ENCODE measurements at regions not wholly inside any gene's neighbourhood (a gene's known extent, or its start where the extent isn't known, plus 50 kb on each side); places are given as distances from the start of the nearest gene placed in this dataset.
"Not testable (repeated sequence)": the region's sequence is repeated elsewhere in the genome, so short reads cannot be mapped to it uniquely, and the experiment has no call there.

DNA sequence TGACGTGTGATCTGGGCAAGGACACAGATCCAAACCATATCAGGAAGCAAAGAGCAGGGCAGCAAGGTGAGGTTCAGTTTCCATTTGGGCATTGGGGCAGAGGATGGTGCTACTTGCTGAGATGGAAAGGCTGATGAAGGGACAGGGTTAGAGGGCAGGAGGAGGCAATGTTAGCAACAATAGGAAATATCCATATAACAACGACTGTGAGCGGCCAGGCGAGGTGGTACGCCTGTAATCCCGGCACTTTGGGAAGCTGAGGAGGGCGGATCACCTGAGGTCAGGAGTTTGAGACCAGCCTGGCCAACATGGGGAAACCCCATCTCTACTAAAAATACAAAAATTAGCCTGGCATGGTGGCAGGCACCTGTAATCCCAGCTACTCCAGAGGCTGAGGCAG, 144.5 kb downstream of the IRX5 start:
- TF ChIP-seq, protein P1, sequence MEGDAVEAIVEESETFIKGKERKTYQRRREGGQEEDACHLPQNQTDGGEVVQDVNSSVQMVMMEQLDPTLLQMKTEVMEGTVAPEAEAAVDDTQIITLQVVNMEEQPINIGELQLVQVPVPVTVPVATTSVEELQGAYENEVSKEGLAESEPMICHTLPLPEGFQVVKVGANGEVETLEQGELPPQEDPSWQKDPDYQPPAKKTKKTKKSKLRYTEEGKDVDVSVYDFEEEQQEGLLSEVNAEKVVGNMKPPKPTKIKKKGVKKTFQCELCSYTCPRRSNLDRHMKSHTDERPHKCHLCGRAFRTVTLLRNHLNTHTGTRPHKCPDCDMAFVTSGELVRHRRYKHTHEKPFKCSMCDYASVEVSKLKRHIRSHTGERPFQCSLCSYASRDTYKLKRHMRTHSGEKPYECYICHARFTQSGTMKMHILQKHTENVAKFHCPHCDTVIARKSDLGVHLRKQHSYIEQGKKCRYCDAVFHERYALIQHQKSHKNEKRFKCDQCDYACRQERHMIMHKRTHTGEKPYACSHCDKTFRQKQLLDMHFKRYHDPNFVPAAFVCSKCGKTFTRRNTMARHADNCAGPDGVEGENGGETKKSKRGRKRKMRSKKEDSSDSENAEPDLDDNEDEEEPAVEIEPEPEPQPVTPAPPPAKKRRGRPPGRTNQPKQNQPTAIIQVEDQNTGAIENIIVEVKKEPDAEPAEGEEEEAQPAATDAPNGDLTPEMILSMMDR (IDR thresholded peaks at IDR 0.05 in 2 of 3, conservative IDR thresholded peaks at IDR 0.05 in 1 of 3; ENCODE audit: insufficient read depth in 2 of 3, low read depth in 1 of 3, low read length in 3 of 3), result not testable (repeated sequence)
- TF ChIP-seq U2AF2 (optimal IDR thresholded peaks at IDR 0.05; ENCODE audit: low read depth, low read length); SMARCC2 (IDR thresholded peaks at IDR 0.05; ENCODE audit: low read depth); HDAC6 (IDR thresholded peaks at IDR 0.05; ENCODE audit: low read depth, low read length); ZNF274 (IDR thresholded peaks at IDR 0.05; ENCODE audit: borderline replicate concordance, low read depth, low read length): not testable (repeated sequence)
- TF ChIP-seq, protein P2, sequence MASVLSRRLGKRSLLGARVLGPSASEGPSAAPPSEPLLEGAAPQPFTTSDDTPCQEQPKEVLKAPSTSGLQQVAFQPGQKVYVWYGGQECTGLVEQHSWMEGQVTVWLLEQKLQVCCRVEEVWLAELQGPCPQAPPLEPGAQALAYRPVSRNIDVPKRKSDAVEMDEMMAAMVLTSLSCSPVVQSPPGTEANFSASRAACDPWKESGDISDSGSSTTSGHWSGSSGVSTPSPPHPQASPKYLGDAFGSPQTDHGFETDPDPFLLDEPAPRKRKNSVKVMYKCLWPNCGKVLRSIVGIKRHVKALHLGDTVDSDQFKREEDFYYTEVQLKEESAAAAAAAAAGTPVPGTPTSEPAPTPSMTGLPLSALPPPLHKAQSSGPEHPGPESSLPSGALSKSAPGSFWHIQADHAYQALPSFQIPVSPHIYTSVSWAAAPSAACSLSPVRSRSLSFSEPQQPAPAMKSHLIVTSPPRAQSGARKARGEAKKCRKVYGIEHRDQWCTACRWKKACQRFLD (CRISPR knock-in tag; IDR thresholded peaks at IDR 0.05), result not testable (repeated sequence)

All from K562 (cell line).